ENCODE measurements at regions not wholly inside any gene's neighbourhood (a gene's known extent, or its start where the extent isn't known, plus 50 kb on each side); places are given as distances from the start of the nearest gene placed in this dataset.

DNA sequence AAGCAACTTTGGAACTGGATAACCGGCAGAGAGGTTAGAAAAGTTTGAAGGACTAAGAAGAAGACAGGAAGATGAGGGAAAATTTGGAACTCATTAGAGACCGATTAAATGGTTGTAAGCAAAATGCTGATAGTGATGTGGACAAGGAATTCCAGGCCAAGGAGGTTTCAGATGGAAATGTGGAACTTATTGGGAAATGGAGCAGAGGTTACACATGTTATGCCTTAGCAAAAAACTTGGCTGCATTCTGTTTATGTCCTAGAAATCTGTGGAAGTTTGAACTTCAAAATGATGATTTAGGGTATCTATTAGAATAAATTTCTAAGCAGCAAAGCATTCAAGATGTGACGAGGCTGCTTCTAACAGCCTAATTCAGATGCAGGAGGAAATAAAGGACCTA lies 675.1 kb upstream of the SYT4 start:
- Histone ChIP-seq H3K9me3 (no peaks in the 10 kb centered on the region), H3K27me3 (ENCODE audit: low read depth) (no peaks in the 10 kb centered on the region), H3K4me1 (no peaks in the 10 kb centered on the region), H3K4me3 (no peak overlapping the region), H3K27ac (no peak overlapping the region), H3K36me3 (no peaks in the 10 kb centered on the region)
- ATAC-seq: no peak
- intact Hi-C loops (cut with DNase I): no loop called here
- no peak for DNase-seq
- TF ChIP-seq, protein P1, sequence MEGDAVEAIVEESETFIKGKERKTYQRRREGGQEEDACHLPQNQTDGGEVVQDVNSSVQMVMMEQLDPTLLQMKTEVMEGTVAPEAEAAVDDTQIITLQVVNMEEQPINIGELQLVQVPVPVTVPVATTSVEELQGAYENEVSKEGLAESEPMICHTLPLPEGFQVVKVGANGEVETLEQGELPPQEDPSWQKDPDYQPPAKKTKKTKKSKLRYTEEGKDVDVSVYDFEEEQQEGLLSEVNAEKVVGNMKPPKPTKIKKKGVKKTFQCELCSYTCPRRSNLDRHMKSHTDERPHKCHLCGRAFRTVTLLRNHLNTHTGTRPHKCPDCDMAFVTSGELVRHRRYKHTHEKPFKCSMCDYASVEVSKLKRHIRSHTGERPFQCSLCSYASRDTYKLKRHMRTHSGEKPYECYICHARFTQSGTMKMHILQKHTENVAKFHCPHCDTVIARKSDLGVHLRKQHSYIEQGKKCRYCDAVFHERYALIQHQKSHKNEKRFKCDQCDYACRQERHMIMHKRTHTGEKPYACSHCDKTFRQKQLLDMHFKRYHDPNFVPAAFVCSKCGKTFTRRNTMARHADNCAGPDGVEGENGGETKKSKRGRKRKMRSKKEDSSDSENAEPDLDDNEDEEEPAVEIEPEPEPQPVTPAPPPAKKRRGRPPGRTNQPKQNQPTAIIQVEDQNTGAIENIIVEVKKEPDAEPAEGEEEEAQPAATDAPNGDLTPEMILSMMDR (IDR thresholded peaks at IDR 0.05): no peak

DNA sequence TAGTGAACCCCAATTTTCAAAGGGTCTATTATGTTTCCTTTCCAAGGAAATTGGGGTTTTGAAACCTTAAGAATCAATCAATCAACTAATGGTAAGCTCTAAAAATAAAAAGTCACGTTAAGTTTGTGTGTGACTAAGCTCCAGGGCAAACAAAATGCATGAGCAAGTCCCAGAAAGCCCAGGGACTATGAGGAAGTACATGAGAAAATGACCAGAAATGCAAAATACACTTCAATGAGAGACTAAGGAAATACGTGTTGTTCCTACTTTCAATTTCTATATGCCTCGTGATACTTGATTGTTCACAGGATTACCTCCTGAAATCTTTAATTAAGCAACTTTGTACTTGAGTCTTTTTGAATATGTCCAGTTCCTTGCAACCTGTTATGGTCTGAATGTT lies 684.4 kb upstream of the SYT4 start:
- Histone ChIP-seq H3K27me3 (ENCODE audit: low read depth) (no peaks in the 10 kb centered on the region), H3K27ac (no peak overlapping the region), H3K4me3 (no peak overlapping the region), H3K4me1 (no peaks in the 10 kb centered on the region), H3K36me3 (no peaks in the 10 kb centered on the region), H3K9me3 (no peaks in the 10 kb centered on the region)
- TF ChIP-seq, protein P1 (IDR thresholded peaks at IDR 0.05): no peak
- intact Hi-C loops (cut with DNase I): no loop called here
- no peak for DNase-seq
- ATAC-seq: no peak

DNA sequence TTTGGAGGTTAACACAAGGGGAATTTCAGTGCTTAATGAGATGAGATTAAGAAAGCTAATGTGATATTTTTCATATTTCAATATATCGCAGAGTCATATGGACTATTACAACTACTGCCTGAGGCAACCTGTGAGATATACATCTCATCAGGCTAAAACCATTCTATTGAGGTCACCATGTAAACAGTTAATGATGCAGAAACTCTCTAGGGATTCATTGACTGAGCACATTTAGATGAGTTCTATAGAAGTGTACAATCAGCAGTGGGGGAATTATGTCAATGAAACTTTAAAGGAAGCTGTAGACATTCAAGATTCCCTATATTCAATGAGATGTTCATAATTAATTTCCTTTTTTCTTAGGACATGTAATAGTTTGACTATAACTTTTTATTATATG lies 687.4 kb upstream of the SYT4 start:
- H3K36me3 ChIP-seq: no peaks in the 10 kb centered on the region
- no peak for DNase-seq
- H3K9me3 ChIP-seq: no peaks in the 10 kb centered on the region
- no peak for ATAC-seq
- H3K27me3 ChIP-seq (ENCODE audit: low read depth): no peaks in the 10 kb centered on the region
- H3K4me3 ChIP-seq: no peak overlapping the region
- intact Hi-C loops (cut with DNase I): no loop called here
- H3K27ac ChIP-seq: no peak overlapping the region
- H3K4me1 ChIP-seq: no peaks in the 10 kb centered on the region
- TF ChIP-seq, protein P1 (IDR thresholded peaks at IDR 0.05): no peak

DNA sequence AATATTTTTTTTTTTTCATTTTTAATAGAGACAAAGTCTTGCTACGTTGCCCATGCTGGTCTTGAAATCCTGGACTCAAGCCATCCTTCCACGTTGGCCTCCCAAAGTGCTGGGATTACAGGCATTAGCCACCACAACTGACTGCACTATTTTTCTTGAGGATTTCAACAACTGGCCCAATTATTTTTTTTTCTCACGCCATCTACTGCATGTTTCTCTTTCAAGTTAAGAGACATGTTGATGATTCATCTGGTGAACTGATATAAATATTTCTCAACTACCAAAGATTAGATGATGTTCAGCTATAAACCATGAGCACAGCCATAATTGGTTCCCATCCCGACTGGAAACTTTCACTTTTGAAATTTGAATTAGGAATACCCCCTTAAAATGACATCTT lies 688.4 kb upstream of the SYT4 start:
- no peaks in the 10 kb centered on the region for H3K9me3 ChIP-seq
- H3K4me1 ChIP-seq: no peaks in the 10 kb centered on the region
- no peak overlapping the region for H3K4me3 ChIP-seq
- no peaks in the 10 kb centered on the region for H3K36me3 ChIP-seq
- intact Hi-C loops (cut with DNase I): no loop called here
- TF ChIP-seq, protein P1 (IDR thresholded peaks at IDR 0.05): no peak
- DNase-seq: no peak
- ATAC-seq: no peak
- H3K27me3 ChIP-seq (ENCODE audit: low read depth): no peaks in the 10 kb centered on the region
- no peak overlapping the region for H3K27ac ChIP-seq

DNA sequence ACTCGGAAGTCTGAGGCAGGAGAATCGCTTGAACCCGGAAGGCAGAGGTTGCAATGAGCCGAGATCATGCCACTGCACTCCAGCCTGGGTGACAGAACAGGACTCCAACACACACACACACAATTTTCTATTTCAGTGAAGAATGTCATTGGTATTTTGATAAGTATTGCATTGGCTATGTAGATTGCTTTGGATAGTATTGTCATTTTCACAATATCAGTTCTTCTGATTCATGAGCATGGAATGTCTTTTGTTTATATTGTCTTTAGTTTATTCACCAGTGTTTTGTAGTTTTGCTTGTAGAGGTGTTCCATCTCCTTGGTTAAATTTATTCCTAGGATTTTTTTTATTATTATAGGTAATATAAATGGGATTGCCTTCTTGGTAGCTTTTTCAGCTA lies 693.4 kb upstream of the SYT4 start:
- no peaks in the 10 kb centered on the region for H3K4me1 ChIP-seq
- intact Hi-C loops (cut with DNase I): no loop called here
- no peak overlapping the region for H3K4me3 ChIP-seq
- no peak for DNase-seq
- no peaks in the 10 kb centered on the region for H3K27me3 ChIP-seq (ENCODE audit: low read depth)
- H3K27ac ChIP-seq: no peak overlapping the region
- no peaks in the 10 kb centered on the region for H3K36me3 ChIP-seq
- no peak for ATAC-seq
- H3K9me3 ChIP-seq: no peaks in the 10 kb centered on the region
- TF ChIP-seq, protein P1 (IDR thresholded peaks at IDR 0.05): no peak

DNA sequence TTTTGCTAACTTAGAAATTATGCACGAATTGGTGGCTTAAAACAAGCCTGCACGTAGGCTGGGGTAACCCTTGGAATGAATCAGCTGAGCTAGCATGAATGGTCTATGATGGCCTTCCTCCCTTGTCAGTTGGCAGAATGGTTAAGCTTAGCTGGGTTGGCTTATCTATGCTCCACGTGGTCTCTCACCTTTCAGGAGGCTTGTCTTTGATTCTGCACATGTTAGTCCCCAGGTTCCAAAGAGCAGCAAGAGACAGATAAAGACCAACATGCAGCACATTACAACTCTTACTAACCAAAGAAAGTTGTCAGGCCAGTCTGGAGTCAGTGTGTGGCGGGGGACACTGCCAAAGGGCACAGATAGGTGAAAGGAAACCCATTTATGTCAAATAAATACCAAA lies 700.9 kb upstream of the SYT4 start:
- TF ChIP-seq, protein P1 (IDR thresholded peaks at IDR 0.05): no peak
- intact Hi-C loops (cut with DNase I): no loop called here
- H3K4me3 ChIP-seq: no peak overlapping the region
- H3K4me1 ChIP-seq: no peaks in the 10 kb centered on the region
- DNase-seq (no peak), ATAC-seq (no peak)
- H3K36me3 ChIP-seq: no peaks in the 10 kb centered on the region
- H3K27me3 ChIP-seq (ENCODE audit: low read depth): no peaks in the 10 kb centered on the region
- H3K9me3 ChIP-seq: no peaks in the 10 kb centered on the region
- H3K27ac ChIP-seq: no peak overlapping the region

Measured in lower lobe of right lung (tissue), 2 donors.